Kidney (tissue), 13 donors: ENCODE measurements at regions not wholly inside any gene's neighbourhood (a gene's known extent, or its start where the extent isn't known, plus 50 kb on each side); places are given as distances from the start of the nearest gene placed in this dataset.

Experiments used
- DNase-seq, 5 donors: peaks; one replicate each; pipeline ENCODE4 v3.0.0-alpha.2; 2013 to 2020
- FAIRE-seq: peaks from 2 replicates; lab custom pipeline; 2012; peaks lifted over from hg19 to GRCh38; lab: Jason Lieb, UNC
- H3K27ac ChIP-seq, 2 donors: one replicate each; pipeline ENCODE4 v1.7.0; 2013; ENCODE audit warnings: low read depth in 2 of 2, low read length in 2 of 2, inconsistent platforms in 1 of 2
- H3K27me3 ChIP-seq: one replicate; pipeline ENCODE4 v1.7.1; 2013; ENCODE audit warnings: low read length, inconsistent platforms; ENCODE audit not compliant: control insufficient read depth, insufficient read depth
- H3K36me3 ChIP-seq, 3 donors: one replicate each; pipeline versions ENCODE4 v1.7.0 to v1.7.1; 2013; ENCODE audit warnings: low read length in 3 of 3, control low read depth in 1 of 3, inconsistent platforms in 1 of 3; ENCODE audit not compliant: insufficient read depth in 3 of 3, control insufficient read depth in 2 of 3
- H3K4me1 ChIP-seq, 3 donors: one replicate each; pipeline versions ENCODE4 v1.7.0 to v1.7.1; 2013; ENCODE audit warnings: low read length in 3 of 3, inconsistent platforms in 1 of 3, low read depth in 1 of 3; ENCODE audit not compliant: control insufficient read depth in 2 of 3, insufficient read depth in 2 of 3
- H3K4me3 ChIP-seq, 3 donors: one replicate each; pipeline versions ENCODE4 v1.7.0 to v1.8.1; 2013; ENCODE audit warnings: low read length in 3 of 3, control low read depth in 1 of 3, inconsistent platforms in 1 of 3
- H3K9ac ChIP-seq, 3 donors: one replicate each; pipeline versions ENCODE4 v1.7.0 to v1.7.1; 2013; ENCODE audit warnings: low read length in 3 of 3, control low read depth in 1 of 3, inconsistent platforms in 1 of 3
- H3K9me3 ChIP-seq, 3 donors: one replicate each; pipeline versions ENCODE4 v1.7.0 to v1.7.1; 2013; ENCODE audit warnings: low read length in 3 of 3, control low read depth in 1 of 3, inconsistent platforms in 1 of 3; ENCODE audit not compliant: control insufficient read depth in 2 of 3, insufficient read depth in 1 of 3
- CTCF ChIP-seq: IDR thresholded peaks from 3 replicates; pipeline ENCODE4 v1.5.1; 2012; ENCODE audit warnings: mild to moderate bottlenecking, moderate library complexity, borderline replicate concordance; ENCODE audit not compliant: insufficient read depth; ENCODE audit errors: extremely low read depth
- intact Hi-C: fragments of 100-400 bp; cut with DNase I; formaldehyde crosslinking; loops from one replicate; pipeline ENCODE4 v1.11.1; 2022
- donor health status: control.
- donor health status: control.
- donor health status: control.
- donor health status: control.
- donor health status: control.
- donor health status: DM: yes; HTN: yes; CAD: no.
- donor health status: Normal renal cell carcinoma (clear cell type).

- H3K9me3 ChIP-seq: no peaks in the 10 kb centered on the region
- H3K9ac ChIP-seq: no peak overlapping the region
- DNase-seq (no peak), FAIRE-seq (no peak)
- H3K4me3 ChIP-seq: no peak overlapping the region
- TF ChIP-seq CTCF: no peak
- H3K36me3 ChIP-seq: no peaks in the 10 kb centered on the region
- H3K27me3 ChIP-seq: no peaks in the 10 kb centered on the region
- intact Hi-C loops: no loop called here
- no peaks in the 10 kb centered on the region for H3K4me1 ChIP-seq
- H3K27ac ChIP-seq: no peak overlapping the region
These were observed 63.0 kb upstream of the ZBED5 start for GRCh38 chr11:10920875-10921274.

- Histone ChIP-seq H3K27me3 (no peaks in the 10 kb centered on the region), H3K27ac (no peak overlapping the region), H3K9ac (no peak overlapping the region), H3K9me3 (no peaks in the 10 kb centered on the region), H3K36me3 (no peaks in the 10 kb centered on the region), H3K4me1 (no peaks in the 10 kb centered on the region), H3K4me3 (no peak overlapping the region)
- intact Hi-C loops: no loop called here
- DNase-seq: no peak
- TF ChIP-seq CTCF: no peak
- FAIRE-seq: no peak
These were observed 62.4 kb upstream of the ZBED5 start for GRCh38 chr11:10920205-10920604.

GRCh38 chr11:10918698-10919097, 60.8 kb upstream of the ZBED5 start:
- Histone ChIP-seq H3K4me3 (no peak overlapping the region), H3K4me1 (no peaks in the 10 kb centered on the region), H3K9me3 (no peaks in the 10 kb centered on the region), H3K27me3 (no peaks in the 10 kb centered on the region), H3K27ac (no peak overlapping the region), H3K9ac (no peak overlapping the region), H3K36me3 (no peaks in the 10 kb centered on the region)
- FAIRE-seq (no peak), DNase-seq (no peak)
- intact Hi-C loops: no loop called here
- no peak for TF ChIP-seq CTCF

GRCh38 chr11:10918275-10918674, 60.4 kb upstream of the ZBED5 start:
- Histone ChIP-seq H3K4me1 (no peaks in the 10 kb centered on the region), H3K9ac (no peak overlapping the region), H3K9me3 (no peaks in the 10 kb centered on the region), H3K4me3 (no peak overlapping the region), H3K27ac (no peak overlapping the region), H3K27me3 (no peaks in the 10 kb centered on the region), H3K36me3 (no peaks in the 10 kb centered on the region)
- intact Hi-C loops: no loop called here
- no peak for TF ChIP-seq CTCF
- DNase-seq (no peak), FAIRE-seq (no peak)
